DMS 273 treated with DMSO at 0.1 percent for 48 hours (cell line): ENCODE measurements at regions not wholly inside any gene's neighbourhood (a gene's known extent, or its start where the extent isn't known, plus 50 kb on each side); places are given as distances from the start of the nearest gene placed in this dataset.
"Not testable (repeated sequence)": the region's sequence is repeated elsewhere in the genome, so short reads cannot be mapped to it uniquely, and the experiment has no call there.

Experiments used
- DNase-seq: peaks from one replicate; lab custom pipeline; 2025; lab: John Stamatoyannopoulos, UW

- DNase-seq = no peak
Measured at GRCh38 chr21:32940079-32941014, 85.4 kb upstream of the OLIG2 start.

GRCh38 chr21:32941263-32941662, 84.5 kb upstream of the OLIG2 start:
- no peak for DNase-seq

GRCh38 chr21:32946654-32947053, 79.1 kb upstream of the OLIG2 start:
- no peak for DNase-seq

- no peak for DNase-seq
Measured at GRCh38 chr21:32947736-32948135, 78.0 kb upstream of the OLIG2 start.

- DNase-seq = no peak
Measured at GRCh38 chr21:32949701-32950100, 76.0 kb upstream of the OLIG2 start.

- DNase-seq = no peak
Measured at GRCh38 chr21:32951041-32951440, 74.7 kb upstream of the OLIG2 start.

GRCh38 chr21:32954353-32954752, 71.4 kb upstream of the OLIG2 start:
- no peak for DNase-seq

GRCh38 chr21:32955311-32956060, 70.2 kb upstream of the OLIG2 start:
- DNase-seq = no peak

- DNase-seq = no peak
Measured at GRCh38 chr21:32956061-32956656, 69.6 kb upstream of the OLIG2 start.

GRCh38 chr21:32957545-32957944, 68.2 kb upstream of the OLIG2 start:
- DNase-seq = no peak

GRCh38 chr21:32958288-32959002, 67.3 kb upstream of the OLIG2 start:
- no peak for DNase-seq

- no peak for DNase-seq
Measured at GRCh38 chr21:32962268-32962667, 63.5 kb upstream of the OLIG2 start.

GRCh38 chr21:32965129-32965680, 60.5 kb upstream of the OLIG2 start:
- DNase-seq = no peak

GRCh38 chr21:32966120-32966519, 59.6 kb upstream of the OLIG2 start:
- DNase-seq = no peak

- DNase-seq = not testable (repeated sequence)
Measured at GRCh38 chr21:32968103-32968502, 57.6 kb upstream of the OLIG2 start.

GRCh38 chr21:32974653-32975052, 51.1 kb upstream of the OLIG2 start:
- DNase-seq = no peak

GRCh38 chr21:32975811-32976431, 49.8 kb upstream of the OLIG2 start:
- DNase-seq = no peak
